Right atrium auricular region (tissue), 2 donors: ENCODE measurements at regions not wholly inside any gene's neighbourhood (a gene's known extent, or its start where the extent isn't known, plus 50 kb on each side); places are given as distances from the start of the nearest gene placed in this dataset.

Experiments
- DNase-seq: peaks from one replicate; pipeline ENCODE4 v3.0.0-alpha.2; 2019; ENCODE audit warnings: low spot score
- H3K27ac ChIP-seq, 2 donors: fragments of 200-600 bp; sonication (generic); 1 replicate in 1 of 2; 2 replicates in 1 of 2; pipeline ENCODE4 v1.5.1; 2016 to 2019
- H3K27me3 ChIP-seq, 2 donors: fragments of 200-600 bp; sonication (generic); one replicate each; pipeline versions ENCODE4 v1.5.1 to v1.6.0; 2017 to 2019
- H3K36me3 ChIP-seq: fragments of 200-600 bp; sonication (generic); one replicate; pipeline ENCODE4 v1.5.1; 2016
- H3K4me1 ChIP-seq, 2 donors: fragments of 200-600 bp; sonication (generic); one replicate each; pipeline versions ENCODE4 v1.5.1 to v1.6.0; 2017 to 2019
- H3K4me3 ChIP-seq, 2 donors: fragments of 200-600 bp; sonication (generic); 1 replicate in 1 of 2; 2 replicates in 1 of 2; pipeline ENCODE4 v1.5.1; 2017 to 2019; ENCODE audit warnings: mild to moderate bottlenecking in 1 of 2, moderate library complexity in 1 of 2
- H3K9me3 ChIP-seq, 2 donors: fragments of 200-600 bp; sonication (generic); one replicate each; pipeline ENCODE4 v1.5.1; 2019
- TF ChIP-seq, protein P1 (sequence below), 2 donors: fragments of 200-600 bp; sonication (generic); IDR thresholded peaks; one replicate each; pipeline ENCODE4 v1.5.1; 2019; ENCODE audit warnings: antibody characterized with exemption in 2 of 2

DNA sequence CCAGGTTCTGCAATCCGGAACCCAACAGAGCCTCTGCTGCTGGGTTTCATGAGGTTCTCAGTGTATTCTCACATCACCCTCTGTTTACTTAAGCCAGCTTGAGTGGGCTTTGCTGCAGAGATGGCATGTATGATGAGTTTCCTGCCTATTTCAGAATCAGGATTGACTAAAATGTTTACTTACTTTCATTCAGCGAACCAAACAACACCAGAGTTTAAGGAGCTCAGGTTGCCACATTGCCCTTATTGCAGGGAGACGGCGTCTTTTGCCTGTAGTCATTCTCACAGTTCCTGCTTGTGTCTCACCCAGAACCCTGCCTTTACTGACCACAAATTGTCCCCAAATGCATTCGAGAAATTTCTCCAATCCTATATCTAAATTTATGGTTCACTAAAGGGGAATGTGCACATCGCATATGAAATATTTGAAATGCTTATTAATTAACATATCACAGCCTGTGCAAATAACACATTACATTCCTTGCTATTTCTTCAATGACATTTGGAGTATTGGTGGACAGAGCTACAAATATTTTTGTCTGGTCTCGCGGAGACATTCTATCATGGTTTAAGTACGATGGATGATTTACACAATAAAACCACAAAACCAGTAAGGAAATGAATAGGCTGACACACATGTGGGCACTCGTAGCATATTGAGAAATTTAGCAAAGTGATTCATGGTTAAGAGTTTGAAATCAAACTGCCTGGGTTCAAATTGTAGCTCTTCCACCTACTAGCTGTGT lies 377.2 kb upstream of the CFAP20DC start:
- TF ChIP-seq, protein P1, sequence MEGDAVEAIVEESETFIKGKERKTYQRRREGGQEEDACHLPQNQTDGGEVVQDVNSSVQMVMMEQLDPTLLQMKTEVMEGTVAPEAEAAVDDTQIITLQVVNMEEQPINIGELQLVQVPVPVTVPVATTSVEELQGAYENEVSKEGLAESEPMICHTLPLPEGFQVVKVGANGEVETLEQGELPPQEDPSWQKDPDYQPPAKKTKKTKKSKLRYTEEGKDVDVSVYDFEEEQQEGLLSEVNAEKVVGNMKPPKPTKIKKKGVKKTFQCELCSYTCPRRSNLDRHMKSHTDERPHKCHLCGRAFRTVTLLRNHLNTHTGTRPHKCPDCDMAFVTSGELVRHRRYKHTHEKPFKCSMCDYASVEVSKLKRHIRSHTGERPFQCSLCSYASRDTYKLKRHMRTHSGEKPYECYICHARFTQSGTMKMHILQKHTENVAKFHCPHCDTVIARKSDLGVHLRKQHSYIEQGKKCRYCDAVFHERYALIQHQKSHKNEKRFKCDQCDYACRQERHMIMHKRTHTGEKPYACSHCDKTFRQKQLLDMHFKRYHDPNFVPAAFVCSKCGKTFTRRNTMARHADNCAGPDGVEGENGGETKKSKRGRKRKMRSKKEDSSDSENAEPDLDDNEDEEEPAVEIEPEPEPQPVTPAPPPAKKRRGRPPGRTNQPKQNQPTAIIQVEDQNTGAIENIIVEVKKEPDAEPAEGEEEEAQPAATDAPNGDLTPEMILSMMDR (IDR thresholded peaks at IDR 0.05) = no peak
- H3K27me3 ChIP-seq = no peaks in the 10 kb centered on the region
- H3K36me3 ChIP-seq = no peaks in the 10 kb centered on the region
- H3K4me3 ChIP-seq = no peak overlapping the region
- H3K9me3 ChIP-seq = no peaks in the 10 kb centered on the region
- H3K4me1 ChIP-seq = no peaks in the 10 kb centered on the region
- no peak overlapping the region for H3K27ac ChIP-seq
- DNase-seq = peak; percentile 53

- Histone ChIP-seq H3K9me3 (no peaks in the 10 kb centered on the region), H3K27me3 (no peaks in the 10 kb centered on the region), H3K36me3 (no peaks in the 10 kb centered on the region), H3K4me3 (no peak overlapping the region), H3K4me1 (no peaks in the 10 kb centered on the region), H3K27ac (no peak overlapping the region)
- TF ChIP-seq, protein P1 (IDR thresholded peaks at IDR 0.05) = no peak
- no peak for DNase-seq
Measured at GRCh38 chr3:59425942-59426341, 376.1 kb upstream of the CFAP20DC start.

GRCh38 chr3:59425371-59425770 lies 375.5 kb upstream of the CFAP20DC start:
- Histone ChIP-seq H3K27ac (no peak overlapping the region), H3K4me3 (no peak overlapping the region), H3K36me3 (no peaks in the 10 kb centered on the region), H3K4me1 (no peaks in the 10 kb centered on the region), H3K27me3 (no peaks in the 10 kb centered on the region), H3K9me3 (no peaks in the 10 kb centered on the region)
- TF ChIP-seq, protein P1 (IDR thresholded peaks at IDR 0.05) = no peak
- DNase-seq = no peak

DNA sequence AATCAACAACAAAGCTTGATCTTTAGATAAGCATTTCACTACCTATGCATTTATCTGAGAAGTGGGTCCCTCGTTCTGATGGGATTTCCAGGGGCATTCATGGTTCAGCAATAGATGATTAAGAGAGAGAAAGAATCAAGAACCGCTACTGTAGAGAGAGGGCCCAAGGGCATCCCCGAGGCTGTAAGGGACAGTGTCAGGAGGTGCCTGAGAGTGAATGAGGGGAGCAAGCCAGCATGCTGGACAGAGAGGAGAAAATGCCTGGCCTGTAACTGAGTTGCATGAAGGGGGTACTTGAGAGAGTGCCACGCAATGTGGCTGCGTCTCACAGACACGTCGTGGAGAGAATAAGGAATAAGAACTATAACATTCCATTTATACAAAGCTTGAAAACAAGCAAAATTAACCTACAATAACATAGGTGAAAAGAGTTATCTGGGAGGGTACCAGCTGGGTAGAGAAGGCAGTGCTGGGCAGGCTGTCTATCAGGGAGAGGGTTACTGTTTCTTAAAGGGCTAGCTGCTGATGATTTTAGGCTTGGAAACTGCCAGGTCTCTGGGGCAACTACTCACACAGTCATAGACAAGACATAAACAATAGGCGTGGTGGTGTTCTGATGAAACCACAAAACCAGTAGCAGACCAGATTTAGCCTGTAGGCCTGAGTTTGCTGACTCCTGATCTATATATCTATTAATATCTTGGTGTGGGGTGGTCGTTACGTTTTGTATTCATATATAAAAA lies 374.6 kb upstream of the CFAP20DC start:
- no peaks in the 10 kb centered on the region for H3K9me3 ChIP-seq
- H3K4me1 ChIP-seq = no peaks in the 10 kb centered on the region
- no peak for DNase-seq
- no peak overlapping the region for H3K27ac ChIP-seq
- H3K4me3 ChIP-seq = no peak overlapping the region
- TF ChIP-seq, protein P1 (IDR thresholded peaks at IDR 0.05) = no peak
- no peaks in the 10 kb centered on the region for H3K27me3 ChIP-seq
- no peaks in the 10 kb centered on the region for H3K36me3 ChIP-seq

DNA sequence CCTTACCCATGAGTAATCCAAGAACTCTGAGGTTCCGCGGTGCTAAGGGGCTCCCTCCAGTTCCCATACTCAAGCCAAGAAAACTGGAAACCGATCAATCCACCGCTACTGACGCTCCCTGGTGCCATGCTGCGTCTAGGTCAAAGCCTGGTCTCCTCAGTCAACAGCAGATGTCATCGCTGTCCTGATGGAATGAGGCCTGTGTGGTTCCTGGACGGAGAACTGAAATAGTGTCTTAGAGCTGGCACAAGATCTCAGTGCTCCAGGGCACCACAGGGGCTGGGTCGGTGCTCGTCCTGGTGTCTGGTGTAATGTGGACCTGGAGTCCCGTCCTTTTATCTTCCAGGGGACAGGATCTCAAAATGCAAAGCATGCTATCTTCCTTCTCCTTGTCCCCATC lies 373.9 kb upstream of the CFAP20DC start:
- no peaks in the 10 kb centered on the region for H3K36me3 ChIP-seq
- no peaks in the 10 kb centered on the region for H3K27me3 ChIP-seq
- peaks cover 0 to 7% of the 10 kb centered on the region in 2 donors for H3K4me1 ChIP-seq
- H3K4me3 ChIP-seq = no peak overlapping the region
- TF ChIP-seq, protein P1 (IDR thresholded peaks at IDR 0.05) = no peak
- H3K27ac ChIP-seq = no peak overlapping the region
- H3K9me3 ChIP-seq = no peaks in the 10 kb centered on the region
- no peak for DNase-seq
